ENCODE measurements at regions not wholly inside any gene's neighbourhood (a gene's known extent, or its start where the extent isn't known, plus 50 kb on each side); places are given as distances from the start of the nearest gene placed in this dataset.

DNA sequence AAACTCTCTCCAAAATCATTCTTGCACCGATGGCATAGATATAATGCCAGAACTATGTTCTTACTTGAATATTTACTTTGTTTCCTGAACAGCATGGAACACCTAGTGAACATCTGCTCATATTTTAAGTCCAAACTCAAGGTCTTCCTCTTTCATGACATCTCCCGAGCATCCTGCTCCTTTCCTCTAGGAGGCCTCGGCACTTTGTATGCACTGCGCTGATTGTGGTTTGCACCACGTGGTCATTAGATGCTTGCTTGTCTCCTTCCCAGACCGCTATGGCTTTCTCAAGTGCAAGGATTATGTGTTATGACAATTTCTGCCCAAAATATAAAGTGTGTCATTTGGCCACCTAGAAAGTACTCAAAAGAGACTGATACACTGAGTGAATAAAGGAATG lies 912.0 kb downstream of the GALC start:
- DNase-seq = no peak

DNA sequence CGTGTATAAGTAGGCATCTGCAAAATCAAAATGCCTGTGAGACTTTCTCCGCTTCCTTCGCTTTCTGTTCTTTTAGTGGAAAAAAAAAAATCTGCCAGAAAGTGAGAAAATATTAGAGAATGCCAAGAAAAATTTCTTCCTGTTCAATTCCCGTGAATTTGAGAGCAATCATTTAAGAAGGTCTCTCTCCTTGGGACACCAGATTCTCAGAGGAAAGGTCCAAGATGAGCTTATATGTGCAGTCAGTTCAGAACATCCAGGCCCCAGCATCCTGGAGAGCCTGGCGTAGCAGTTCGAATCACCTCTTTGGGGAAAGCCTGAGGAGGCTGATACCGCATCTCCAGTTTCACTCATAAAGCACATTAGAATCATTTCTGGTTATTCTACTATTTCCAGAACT lies 912.8 kb downstream of the GALC start:
- no peak for DNase-seq

DNA sequence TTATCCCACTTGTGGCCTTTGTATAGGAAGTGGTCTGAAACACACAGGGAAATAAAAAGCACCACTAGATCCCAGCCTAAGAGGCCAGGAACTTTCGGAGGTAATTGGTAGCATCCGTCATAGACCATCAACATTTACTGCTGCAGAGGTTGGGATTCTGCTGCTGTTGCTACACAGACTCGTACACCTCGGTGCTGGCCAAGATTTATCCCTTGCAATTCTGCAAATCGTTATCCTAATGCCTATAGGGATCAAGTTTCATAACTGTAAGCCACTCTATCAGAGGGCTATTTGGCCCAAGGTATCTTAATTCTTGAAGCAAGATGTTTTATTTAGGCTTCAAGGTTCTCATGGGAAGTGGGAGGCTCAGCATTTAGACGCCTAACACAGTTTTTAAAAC lies 913.6 kb downstream of the GALC start:
- DNase-seq = no peak

DNA sequence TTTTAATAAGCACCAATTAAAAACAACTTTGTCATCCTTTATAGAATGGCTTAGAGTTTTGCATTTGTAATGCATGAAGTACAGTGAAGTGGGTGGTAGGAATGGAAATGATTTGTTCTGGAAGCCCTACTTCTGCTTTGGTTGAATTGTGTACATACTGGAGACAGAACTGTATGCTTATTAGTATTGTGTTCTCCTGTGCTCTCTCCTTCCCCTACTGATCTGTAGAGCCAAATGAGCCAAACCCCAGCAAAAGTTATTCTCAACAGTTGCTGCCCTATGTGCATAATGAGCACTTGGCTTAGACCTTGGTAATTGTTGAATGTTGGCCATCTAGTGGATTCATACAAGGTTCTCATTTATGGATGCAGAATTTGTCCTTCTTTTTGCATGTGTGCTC lies 916.1 kb downstream of the GALC start:
- DNase-seq = no peak

DNA sequence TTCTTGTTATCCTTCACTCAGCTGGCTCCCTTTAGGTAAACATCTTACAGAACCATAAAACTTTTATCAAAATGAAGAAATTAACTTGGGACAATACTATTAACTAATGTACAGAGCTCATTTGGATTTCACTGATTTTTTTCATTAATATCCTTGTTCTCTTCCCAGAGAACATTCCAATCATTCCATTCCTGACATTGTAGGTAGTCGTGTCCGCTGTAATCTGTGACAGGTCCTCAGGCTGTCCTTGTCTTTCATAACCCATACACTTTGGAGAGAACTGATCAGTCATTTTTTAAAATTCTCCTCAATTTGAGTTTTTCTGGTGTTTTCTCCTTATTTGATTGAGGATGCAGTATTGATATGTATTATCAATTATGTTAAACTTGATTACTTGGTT lies 916.8 kb downstream of the GALC start:
- peak; percentile 15 for DNase-seq

DNA sequence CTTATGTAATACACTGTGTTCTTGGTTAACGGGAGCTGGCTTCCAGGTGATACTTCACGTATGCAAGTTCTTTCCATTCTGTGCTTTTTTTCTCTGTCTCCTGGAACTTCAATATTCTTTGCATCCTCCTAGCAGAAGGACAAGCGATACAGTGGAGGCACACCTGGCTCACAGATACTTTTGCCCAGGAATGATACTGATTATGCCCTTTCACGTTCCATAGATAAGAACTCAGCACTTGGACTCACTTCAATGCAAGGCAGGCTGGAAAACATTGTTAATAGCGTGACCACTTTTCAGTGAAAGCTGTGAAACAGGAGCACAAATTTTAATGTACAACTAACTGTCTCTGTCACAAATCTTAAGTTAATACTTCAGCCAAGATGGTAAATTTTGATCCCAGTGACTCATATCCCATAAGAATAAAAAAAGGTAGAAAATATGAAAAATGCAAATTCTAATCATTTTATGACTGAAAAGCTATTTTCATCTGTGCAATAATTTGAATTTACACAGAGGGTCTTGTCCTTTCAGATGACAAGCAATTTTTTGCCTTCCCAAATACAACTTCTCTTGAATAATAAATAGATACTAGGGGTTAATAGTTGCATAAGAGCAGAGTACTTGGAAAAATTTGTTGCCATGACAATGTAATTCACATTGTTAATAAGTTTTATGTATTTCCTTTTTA lies 919.0 kb downstream of the GALC start:
- DNase-seq = no peak

DNA sequence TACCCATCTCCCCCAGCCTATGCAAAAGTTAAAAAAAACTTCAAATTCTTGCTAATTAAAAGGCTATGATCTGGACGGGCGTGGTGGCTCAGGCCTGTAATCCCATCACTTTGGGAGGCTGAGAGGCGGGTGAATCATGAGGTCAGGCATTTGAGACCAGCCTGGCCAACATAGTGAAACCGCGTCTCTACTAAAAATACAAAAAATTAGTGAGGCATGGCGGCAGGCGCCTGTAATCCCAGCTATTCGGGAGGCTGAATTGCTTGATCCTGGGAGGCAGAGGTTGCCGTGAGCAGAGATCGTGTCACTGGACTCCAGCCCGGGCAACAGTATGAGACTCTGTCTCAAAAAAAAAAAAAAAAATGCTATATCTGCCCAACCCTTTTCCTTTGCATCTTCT lies 925.4 kb downstream of the GALC start:
- no peak for DNase-seq

DNA sequence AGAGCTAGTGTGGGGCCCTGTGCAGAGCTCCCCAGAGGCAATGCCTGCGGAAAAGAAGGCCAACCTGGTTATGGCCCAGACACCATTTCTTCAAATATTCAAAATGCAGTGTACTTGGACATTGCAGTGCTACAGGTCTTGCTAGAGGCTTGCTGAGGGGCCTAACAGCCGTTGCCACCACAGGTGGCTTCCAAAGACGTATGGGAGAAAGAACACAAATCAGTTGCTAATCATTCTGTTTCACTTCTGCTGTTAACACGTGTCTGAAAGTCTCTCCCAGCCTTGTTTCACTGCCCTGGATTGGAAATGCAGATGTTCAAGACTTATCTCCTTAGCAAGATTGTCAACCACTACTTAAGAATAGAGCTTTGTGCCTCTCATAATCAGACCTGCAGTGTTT lies 925.9 kb downstream of the GALC start:
- no peak for DNase-seq

DNA sequence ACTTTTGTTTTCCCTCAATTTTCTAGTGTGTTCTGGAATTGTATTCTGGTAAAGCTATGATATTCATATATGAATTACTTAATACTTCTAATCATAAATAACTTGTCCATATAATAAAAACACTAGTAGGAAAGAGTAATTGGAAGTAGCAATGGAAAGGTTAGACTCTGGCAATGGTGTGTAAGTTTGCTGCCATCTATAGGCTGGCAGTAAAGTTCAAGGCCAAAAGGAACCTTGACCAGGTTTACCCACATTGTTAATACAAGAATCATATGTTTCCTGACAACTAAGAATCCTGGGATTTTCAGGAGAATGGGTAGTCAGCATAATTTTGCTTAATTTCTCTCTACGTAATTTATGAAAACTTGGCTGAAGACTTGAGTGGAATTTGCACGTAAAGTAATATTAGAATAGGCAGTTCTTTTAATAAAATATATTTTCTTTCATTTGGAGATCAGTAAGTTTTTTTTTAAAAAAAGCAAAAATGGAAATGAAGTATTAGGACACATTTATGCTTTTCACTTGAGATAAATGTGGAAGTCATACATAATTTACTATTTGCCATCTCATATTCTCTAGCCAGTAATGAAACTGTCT lies 926.7 kb downstream of the GALC start:
- DNase-seq = peak; percentile 16

DNA sequence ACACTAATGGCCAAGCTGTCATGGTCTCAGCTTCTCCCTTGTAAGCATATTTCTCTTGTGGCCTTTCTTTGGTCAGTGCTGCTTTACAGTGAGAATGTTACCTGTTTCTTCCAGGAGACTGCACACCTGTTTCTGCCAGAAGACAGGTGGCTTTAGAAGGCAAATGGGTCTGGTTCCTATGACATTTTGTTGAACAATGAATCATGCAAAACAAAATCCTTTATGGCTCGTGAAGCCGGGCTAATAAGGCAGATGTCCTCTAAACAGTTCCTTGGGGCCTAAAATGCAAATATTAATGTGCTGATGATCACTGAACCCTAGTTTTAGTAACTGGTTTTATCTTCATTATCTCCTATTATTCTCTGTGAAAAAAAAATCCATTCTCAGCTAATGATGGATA lies 927.6 kb downstream of the GALC start:
- no peak for DNase-seq

DNA sequence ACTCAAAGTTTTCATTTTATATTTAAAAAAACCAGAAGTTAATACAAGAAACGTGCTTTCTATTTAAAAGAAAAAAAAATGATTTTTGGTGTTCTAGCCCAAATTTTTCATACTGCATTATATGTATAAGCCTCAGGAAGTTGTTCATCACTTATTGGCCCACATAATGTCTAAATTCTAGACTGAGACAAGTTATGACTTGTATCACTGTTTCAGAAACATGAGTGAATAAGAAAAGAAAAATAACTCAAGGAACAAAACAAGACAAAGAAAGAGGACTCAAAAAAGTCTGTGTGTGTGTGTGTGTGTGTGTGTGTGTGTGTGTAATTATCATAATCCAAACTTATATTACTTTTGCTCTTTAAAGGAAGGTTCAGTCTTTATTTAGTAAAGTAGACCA lies 929.8 kb downstream of the GALC start:
- DNase-seq = no peak

DNA sequence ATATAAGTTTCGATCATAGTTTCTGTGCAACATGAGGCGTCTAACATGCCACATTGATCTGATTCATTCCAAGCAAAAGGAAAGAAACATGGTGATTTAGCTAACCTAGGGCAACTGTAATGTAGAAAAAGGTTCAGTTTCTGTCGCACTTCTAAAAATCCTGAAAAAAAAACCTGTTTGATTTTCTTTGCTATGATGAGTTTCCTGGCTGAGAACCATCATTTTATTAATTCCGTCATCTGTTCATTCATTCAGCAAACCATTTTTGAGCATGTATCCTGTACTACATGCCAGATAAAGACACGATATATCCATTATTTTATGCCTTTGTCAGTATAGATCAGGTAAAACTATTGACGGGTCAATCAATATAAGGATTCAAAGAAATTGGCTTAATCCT lies 932.6 kb downstream of the GALC start:
- no peak for DNase-seq

DNA sequence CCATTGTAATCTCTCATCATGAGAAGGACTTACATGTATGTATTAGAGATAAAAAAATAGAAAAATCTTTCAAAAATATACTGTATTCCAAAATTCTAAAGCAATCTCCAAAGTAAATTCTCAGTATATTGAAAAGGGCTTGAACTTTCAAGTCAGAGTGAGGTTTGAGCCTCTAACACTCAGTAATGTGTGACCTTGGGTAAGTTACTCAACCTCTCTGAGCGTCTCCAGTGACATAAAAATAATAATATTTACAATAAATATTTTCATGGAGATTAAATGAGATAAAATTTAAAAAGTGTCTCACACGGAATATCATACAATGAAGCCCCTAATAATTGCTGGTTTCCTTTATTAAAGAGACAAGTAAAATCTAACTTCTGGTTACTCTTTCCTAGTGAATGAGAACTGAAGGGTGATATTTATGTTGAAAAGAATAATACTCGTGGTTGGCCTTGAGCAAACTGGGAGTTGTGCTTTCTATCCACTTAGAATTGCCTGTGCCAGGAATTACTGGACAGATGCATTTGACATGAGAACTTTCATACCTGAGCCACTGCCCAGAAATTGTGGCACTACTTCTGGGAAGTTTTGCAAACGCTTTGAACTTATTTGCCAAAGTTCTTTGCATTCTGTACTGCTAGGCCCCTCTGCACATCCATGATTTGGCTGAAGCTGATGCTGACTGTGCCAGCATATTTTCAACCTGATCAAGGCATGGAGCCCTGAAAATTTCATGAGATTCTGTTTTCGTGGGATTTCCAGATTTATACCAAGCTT lies 933.7 kb downstream of the GALC start:
- peak; percentile 24 for DNase-seq

DNA sequence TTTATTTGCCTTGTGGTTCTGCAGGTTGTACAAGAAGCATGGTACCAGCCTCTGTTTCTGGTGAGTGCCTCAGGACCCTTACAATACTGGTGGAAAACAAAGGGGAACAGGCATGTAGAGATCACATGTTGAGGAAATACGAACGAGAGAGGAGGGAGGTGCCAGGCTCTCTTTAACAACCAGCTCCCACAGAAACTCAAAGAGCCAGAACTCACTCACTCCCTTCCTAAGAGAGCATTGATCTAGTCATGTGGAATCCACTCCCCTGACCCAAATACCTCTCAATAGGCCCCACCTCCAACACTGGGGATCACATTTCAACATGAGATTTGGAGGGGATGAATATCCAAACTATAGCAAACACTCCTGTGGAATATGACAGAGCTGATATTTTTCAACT lies 938.0 kb downstream of the GALC start:
- no peak for DNase-seq

DNA sequence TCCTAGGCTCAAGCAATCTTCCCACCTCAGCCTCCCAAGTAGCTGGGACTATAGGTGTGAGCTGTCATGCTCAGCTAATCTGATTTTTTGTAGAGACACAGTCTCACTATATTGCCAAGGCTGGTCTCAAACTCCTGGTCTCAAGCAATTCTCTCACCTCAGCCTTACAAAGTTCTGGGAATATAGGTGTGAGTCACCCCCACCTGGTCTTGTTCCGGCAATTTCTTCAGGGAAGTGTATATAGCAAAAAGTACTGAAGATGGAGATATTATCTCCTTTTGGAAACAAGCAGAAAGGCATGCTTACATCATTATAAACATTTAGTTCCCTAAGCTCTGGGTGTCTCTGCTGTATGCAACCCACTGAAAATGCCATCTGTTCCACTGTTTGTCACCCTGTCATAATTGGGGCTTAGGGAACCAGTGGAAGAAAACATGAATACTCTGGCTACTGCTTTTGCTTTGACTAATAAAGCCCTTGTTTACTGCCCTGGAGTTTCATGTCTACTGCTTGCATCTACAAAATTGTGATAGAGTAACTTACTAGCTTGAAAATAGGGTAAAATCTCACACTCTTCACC lies 940.2 kb downstream of the GALC start:
- no peak for DNase-seq

DNA sequence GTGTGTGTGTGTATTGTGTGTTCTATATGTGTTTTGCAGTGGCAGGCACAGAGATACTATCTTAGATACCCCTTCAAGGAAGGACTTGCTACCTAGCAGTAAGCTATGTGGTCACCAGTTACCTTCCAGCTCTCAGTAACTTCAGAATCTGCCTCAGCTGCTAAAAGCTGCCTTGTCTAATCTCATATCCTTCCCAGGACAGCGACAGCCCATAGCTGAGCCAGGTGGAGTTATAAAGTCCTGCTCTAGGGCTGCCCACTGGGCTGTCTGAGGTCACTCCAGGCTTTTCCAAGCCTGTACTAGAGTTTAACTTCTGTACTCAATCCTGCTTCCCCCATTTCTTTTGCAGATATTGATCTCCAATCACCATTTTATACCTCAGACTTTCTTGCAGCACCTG lies 942.6 kb downstream of the GALC start:
- DNase-seq = no peak

DNA sequence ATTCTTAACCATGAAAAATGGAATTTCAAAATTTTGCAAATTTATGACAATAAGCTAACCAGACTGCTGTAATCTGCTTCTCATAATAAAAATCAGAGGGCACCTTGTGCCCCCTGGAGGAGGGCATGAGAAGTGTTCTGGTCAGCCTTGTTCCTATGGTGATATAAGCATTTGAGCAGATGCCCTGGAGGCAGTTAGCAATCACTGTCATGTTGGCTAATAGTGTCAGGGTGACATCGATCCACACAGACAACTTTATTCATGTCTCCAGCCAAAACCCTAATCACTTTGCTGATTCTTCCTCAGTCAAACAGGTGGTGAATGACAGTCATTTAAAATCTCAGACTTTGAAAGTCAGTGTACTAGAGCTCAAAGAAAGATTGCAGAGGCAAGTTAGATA lies 943.0 kb downstream of the GALC start:
- DNase-seq = peak; percentile 46

DNA sequence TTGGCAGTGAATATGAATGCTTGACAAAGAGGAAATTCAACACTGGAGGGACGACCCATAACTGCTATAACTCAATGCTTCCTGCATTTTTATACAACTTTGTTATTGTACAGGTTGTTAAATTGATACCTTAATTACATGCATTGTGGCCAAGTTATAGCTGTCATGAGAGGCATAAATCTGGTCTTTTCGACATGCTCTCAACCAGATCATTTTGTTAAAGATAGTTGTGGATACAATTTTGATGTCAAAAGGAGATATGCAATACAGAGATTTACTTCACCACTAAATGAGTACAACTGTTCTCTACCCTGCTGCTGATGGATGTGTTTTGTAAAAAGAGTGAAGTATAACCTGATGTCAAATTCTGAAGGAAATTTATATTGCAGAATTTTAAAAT lies 946.0 kb downstream of the GALC start:
- DNase-seq = no peak

DNA sequence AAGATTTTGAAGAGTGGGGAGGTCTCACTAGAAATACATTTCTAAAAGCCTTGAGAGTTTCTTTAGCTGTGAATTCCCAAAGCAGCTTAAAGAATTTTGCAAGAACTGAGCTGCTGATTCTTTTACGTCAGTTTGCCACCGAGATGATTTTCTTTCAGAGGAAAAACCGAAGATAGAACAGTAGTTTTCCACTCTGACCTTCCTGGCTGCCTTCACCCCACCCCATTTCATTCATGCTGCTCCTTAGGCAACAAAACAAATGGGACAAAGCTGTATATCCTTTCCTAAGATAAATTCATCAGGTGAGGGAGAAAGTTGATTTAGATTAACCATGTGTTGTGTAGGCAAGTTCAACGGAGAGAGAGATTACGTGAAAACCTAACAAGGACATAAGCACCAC lies 947.0 kb downstream of the GALC start:
- DNase-seq = no peak

DNA sequence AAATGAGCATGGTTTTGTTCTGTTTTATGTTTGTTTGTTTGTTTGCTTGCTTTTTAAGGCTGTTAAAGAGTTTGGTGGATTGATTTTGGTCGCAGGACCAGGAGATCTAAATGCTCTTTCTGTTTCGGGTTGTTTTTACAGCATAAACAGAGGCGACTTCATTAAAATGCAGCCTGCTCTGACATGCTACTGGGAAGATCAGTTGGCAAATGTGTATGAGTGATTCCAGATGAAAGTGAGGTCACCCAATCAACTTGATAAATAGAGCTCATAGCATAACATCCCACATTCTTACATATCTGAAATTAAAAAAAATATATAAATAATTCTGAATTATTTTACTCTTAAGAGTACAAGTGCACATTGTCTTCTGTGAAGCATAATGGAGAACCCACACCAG lies 947.7 kb downstream of the GALC start:
- DNase-seq = no peak

DNA sequence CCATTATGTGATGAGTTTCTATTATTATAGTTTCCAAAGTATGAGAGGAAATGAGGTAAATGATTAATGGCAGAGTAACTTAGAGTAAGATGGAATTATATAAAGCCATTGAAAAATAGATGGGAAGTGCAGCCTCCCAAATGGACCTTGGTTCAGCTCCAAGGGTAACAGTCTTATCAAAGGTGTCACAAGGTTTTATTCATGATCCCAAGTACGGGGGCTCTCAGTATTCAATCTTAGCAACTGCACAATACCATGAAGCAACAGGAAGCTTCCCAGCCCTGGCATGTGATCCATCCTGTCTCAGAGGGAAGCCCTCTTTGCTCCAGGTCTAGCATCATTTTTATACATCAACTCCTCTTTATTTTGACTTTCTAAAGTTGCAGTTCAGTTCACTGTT lies 948.2 kb downstream of the GALC start:
- DNase-seq = no peak

DNA sequence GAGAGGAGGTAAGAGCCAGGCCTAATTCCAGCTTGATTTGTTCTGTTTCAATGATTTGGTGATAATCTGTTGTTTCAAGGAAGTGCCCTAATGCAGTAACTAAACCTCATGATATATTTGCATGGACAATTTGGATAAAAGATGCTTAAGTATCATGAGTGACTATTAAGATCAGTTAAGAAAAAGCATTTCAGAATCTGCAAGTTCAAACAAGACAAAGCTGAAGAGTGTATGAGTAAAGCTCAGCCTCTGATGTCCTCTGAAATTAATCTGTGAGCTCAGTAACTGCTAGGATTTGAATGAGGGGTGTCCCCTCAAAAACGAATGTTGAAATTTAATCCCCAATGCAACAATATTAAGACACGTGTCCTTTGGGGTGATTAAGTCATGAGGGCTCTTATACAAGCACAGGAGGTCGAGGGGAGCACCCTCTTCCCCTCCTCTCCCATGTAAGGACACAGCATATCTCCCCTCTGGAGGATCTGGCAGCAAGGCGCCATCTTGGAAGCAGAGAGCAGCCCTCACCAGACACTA lies 949.2 kb downstream of the GALC start:
- no peak for DNase-seq

DNA sequence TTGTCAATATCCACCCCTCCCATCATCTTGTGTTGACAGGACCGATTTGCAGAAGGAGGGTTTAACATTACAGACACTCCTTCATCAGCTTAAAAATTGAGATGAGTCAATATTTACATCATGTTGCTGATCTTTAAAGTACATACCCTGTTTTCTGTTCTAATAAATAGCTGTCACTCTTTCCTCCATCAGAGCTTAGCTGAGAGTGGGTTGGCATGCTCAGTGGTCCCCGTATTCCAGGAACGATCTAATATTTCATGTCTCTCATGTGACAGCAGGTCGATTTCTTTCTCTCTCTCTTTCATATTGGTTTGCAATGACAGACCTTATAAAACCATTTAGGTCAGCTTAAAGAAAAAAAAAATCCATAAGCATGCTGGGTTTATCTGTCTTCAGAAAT lies 950.6 kb downstream of the GALC start:
- DNase-seq = no peak
